ENCODE measurements at regions not wholly inside any gene's neighbourhood (a gene's known extent, or its start where the extent isn't known, plus 50 kb on each side); places are given as distances from the start of the nearest gene placed in this dataset.

GRCh38 chr9:87122947-87123685, 175.8 kb upstream of the GAS1 start:
- TF ChIP-seq CTCF (IDR thresholded peaks at IDR 0.05): no peak
- Mint-ChIP-seq H3K27me3 (ENCODE audit: low read depth in 2 of 2) (peaks cover 21 to 36% of the 10 kb centered on the region in 2 donors), H3K4me3 (no peak overlapping the region), H3K4me1 (no peaks in the 10 kb centered on the region), H3K27ac (no peak overlapping the region), H3K9me3 (no peaks in the 10 kb centered on the region), H3K36me3 (no peaks in the 10 kb centered on the region)
- no peaks in the 10 kb centered on the region for H3K36me3 ChIP-seq (ENCODE audit: control insufficient read depth, insufficient read depth, low read length)
- no peaks in the 10 kb centered on the region for H3K9me3 ChIP-seq (ENCODE audit: control insufficient read depth, insufficient read depth, low read length)
- intact Hi-C loops (cut with micrococcal nuclease): no loop called here
- DNase-seq (no peak), ATAC-seq (no peak)
- H3K27me3 ChIP-seq (ENCODE audit: control insufficient read depth, insufficient read depth, low read length): no peaks in the 10 kb centered on the region
- no peaks in the 10 kb centered on the region for H3K4me1 ChIP-seq (ENCODE audit: control insufficient read depth, insufficient read depth, low read length)
- H3K4me3 ChIP-seq (ENCODE audit: low read length): no peak overlapping the region
- WGBS (ENCODE audit: insufficient coverage): 15% methylated on average over 4 of the region's 6 CpGs
- no peak overlapping the region for H3K27ac ChIP-seq (ENCODE audit: low read length)

- H3K27ac Mint-ChIP-seq: no peak overlapping the region
- H3K4me1 Mint-ChIP-seq: no peaks in the 10 kb centered on the region
- no peak for TF ChIP-seq CTCF (IDR thresholded peaks at IDR 0.05)
- no peaks in the 10 kb centered on the region for H3K9me3 Mint-ChIP-seq
- H3K4me3 Mint-ChIP-seq: no peak overlapping the region
- H3K36me3 ChIP-seq (ENCODE audit: control insufficient read depth, insufficient read depth, low read length): no peaks in the 10 kb centered on the region
- H3K27me3 Mint-ChIP-seq (ENCODE audit: low read depth in 2 of 2): peaks cover 23 to 36% of the 10 kb centered on the region in 2 donors
- H3K9me3 ChIP-seq (ENCODE audit: control insufficient read depth, insufficient read depth, low read length): no peaks in the 10 kb centered on the region
- DNase-seq (no peak), ATAC-seq (no peak)
- H3K27ac ChIP-seq (ENCODE audit: low read length): no peak overlapping the region
- intact Hi-C loops (cut with micrococcal nuclease): no loop called here
- no peaks in the 10 kb centered on the region for H3K36me3 Mint-ChIP-seq
- H3K4me3 ChIP-seq (ENCODE audit: low read length): no peak overlapping the region
- H3K4me1 ChIP-seq (ENCODE audit: control insufficient read depth, insufficient read depth, low read length): no peaks in the 10 kb centered on the region
- WGBS (ENCODE audit: insufficient coverage): 95% methylated on average over 3 of the region's 3 CpGs
- no peaks in the 10 kb centered on the region for H3K27me3 ChIP-seq (ENCODE audit: control insufficient read depth, insufficient read depth, low read length)
These were observed 176.5 kb upstream of the GAS1 start for GRCh38 chr9:87123830-87124229.

- ATAC-seq (no peak), DNase-seq (no peak)
- peaks cover 2% of the 10 kb centered on the region for H3K27me3 ChIP-seq (ENCODE audit: control insufficient read depth, insufficient read depth, low read length)
- H3K9me3 Mint-ChIP-seq: no peaks in the 10 kb centered on the region
- H3K36me3 ChIP-seq (ENCODE audit: control insufficient read depth, insufficient read depth, low read length): no peaks in the 10 kb centered on the region
- no peaks in the 10 kb centered on the region for H3K4me1 ChIP-seq (ENCODE audit: control insufficient read depth, insufficient read depth, low read length)
- H3K9me3 ChIP-seq (ENCODE audit: control insufficient read depth, insufficient read depth, low read length): no peaks in the 10 kb centered on the region
- H3K4me1 Mint-ChIP-seq: no peaks in the 10 kb centered on the region
- H3K4me3 Mint-ChIP-seq: no peak overlapping the region
- H3K27ac Mint-ChIP-seq: no peak overlapping the region
- no peaks in the 10 kb centered on the region for H3K36me3 Mint-ChIP-seq
- WGBS (ENCODE audit: insufficient coverage): 92% methylated on average over 3 of the region's 3 CpGs
- peaks cover 23 to 36% of the 10 kb centered on the region in 2 donors for H3K27me3 Mint-ChIP-seq (ENCODE audit: low read depth in 2 of 2)
- TF ChIP-seq CTCF (IDR thresholded peaks at IDR 0.05): no peak
- H3K4me3 ChIP-seq (ENCODE audit: low read length): no peak overlapping the region
- no peak overlapping the region for H3K27ac ChIP-seq (ENCODE audit: low read length)
- intact Hi-C loops (cut with micrococcal nuclease): no loop called here
These were observed 178.5 kb upstream of the GAS1 start for GRCh38 chr9:87125819-87126218.

- Mint-ChIP-seq H3K4me1 (no peaks in the 10 kb centered on the region), H3K27me3 (ENCODE audit: low read depth in 2 of 2) (peaks cover 23 to 43% of the 10 kb centered on the region in 2 donors), H3K9me3 (no peaks in the 10 kb centered on the region), H3K27ac (no peak overlapping the region), H3K4me3 (no peak overlapping the region), H3K36me3 (no peaks in the 10 kb centered on the region)
- Histone ChIP-seq H3K4me3 (ENCODE audit: low read length) (no peak overlapping the region), H3K9me3 (ENCODE audit: control insufficient read depth, insufficient read depth, low read length) (no peaks in the 10 kb centered on the region), H3K27ac (ENCODE audit: low read length) (no peak overlapping the region), H3K4me1 (ENCODE audit: control insufficient read depth, insufficient read depth, low read length) (no peaks in the 10 kb centered on the region), H3K36me3 (ENCODE audit: control insufficient read depth, insufficient read depth, low read length) (no peaks in the 10 kb centered on the region), H3K27me3 (ENCODE audit: control insufficient read depth, insufficient read depth, low read length) (peaks cover 2% of the 10 kb centered on the region)
- no peak for TF ChIP-seq CTCF (IDR thresholded peaks at IDR 0.05)
- WGBS (ENCODE audit: insufficient coverage): no CpG with 5 or more reads among the region's 1 CpG
- DNase-seq (no peak), ATAC-seq (no peak)
- intact Hi-C loops (cut with micrococcal nuclease): no loop called here
These were observed 180.2 kb upstream of the GAS1 start for GRCh38 chr9:87127543-87127942.
